B cell (primary cell): ENCODE measurements at regions not wholly inside any gene's neighbourhood (a gene's known extent, or its start where the extent isn't known, plus 50 kb on each side); places are given as distances from the start of the nearest gene placed in this dataset.

Experiments used
- EZH2 ChIP-seq: IDR thresholded peaks from 2 replicates; pipeline ENCODE4 v1.6.1; 2012; ENCODE audit warnings: borderline replicate concordance, low read depth, mild to moderate bottlenecking, moderate library complexity, low read length; ENCODE audit not compliant: insufficient read depth, poor library complexity, severe bottlenecking
- TF ChIP-seq, protein P1 (sequence below): fragments of 200-600 bp; IDR thresholded peaks from one replicate; pipeline ENCODE4 v1.8.0; 2022; ENCODE audit warnings: antibody characterized with exemption, mild to moderate bottlenecking

DNA sequence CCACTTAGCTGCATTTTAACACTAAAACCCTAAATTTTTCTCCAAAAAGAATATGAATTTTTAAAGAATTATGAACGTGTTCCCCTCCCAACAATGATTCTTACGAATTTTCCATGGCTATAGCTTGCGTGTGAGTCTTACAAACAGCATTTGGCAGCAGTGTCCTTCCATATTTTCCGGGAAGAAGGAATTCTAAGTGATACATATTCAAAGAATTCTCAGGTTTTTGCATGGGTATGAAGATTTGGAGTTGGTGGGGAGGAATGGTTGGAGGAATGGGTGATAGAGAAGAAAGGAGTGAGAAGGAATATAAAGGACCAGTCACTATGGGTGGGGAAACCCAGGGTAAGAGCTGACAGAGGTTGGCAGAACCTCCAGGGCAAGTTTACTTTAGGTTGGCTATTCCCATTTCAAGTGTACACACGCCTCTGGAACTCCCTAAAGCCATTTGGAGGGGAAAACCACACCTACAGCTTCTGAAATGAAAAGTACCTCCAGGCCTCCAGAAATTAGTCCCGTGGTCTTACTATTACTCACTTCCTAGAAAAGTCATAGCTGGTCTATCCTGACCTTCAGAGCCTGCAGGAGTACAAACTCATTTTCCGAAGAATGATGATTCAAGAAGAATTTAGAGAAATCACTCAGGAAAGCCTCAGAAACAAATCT is 420.8 kb upstream of the DIPK2B start:
- TF ChIP-seq, protein P1, sequence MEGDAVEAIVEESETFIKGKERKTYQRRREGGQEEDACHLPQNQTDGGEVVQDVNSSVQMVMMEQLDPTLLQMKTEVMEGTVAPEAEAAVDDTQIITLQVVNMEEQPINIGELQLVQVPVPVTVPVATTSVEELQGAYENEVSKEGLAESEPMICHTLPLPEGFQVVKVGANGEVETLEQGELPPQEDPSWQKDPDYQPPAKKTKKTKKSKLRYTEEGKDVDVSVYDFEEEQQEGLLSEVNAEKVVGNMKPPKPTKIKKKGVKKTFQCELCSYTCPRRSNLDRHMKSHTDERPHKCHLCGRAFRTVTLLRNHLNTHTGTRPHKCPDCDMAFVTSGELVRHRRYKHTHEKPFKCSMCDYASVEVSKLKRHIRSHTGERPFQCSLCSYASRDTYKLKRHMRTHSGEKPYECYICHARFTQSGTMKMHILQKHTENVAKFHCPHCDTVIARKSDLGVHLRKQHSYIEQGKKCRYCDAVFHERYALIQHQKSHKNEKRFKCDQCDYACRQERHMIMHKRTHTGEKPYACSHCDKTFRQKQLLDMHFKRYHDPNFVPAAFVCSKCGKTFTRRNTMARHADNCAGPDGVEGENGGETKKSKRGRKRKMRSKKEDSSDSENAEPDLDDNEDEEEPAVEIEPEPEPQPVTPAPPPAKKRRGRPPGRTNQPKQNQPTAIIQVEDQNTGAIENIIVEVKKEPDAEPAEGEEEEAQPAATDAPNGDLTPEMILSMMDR: no peak
- no peak for TF ChIP-seq EZH2
